ENCODE measurements at regions not wholly inside any gene's neighbourhood (a gene's known extent, or its start where the extent isn't known, plus 50 kb on each side); places are given as distances from the start of the nearest gene placed in this dataset.

GRCh38 chr12:125776212-125776611, 711.0 kb downstream of the AACS start:
- H3K4me3 ChIP-seq (ENCODE audit: control insufficient read depth, low read depth, low read length) = no peak overlapping the region
- TF ChIP-seq, protein P1, sequence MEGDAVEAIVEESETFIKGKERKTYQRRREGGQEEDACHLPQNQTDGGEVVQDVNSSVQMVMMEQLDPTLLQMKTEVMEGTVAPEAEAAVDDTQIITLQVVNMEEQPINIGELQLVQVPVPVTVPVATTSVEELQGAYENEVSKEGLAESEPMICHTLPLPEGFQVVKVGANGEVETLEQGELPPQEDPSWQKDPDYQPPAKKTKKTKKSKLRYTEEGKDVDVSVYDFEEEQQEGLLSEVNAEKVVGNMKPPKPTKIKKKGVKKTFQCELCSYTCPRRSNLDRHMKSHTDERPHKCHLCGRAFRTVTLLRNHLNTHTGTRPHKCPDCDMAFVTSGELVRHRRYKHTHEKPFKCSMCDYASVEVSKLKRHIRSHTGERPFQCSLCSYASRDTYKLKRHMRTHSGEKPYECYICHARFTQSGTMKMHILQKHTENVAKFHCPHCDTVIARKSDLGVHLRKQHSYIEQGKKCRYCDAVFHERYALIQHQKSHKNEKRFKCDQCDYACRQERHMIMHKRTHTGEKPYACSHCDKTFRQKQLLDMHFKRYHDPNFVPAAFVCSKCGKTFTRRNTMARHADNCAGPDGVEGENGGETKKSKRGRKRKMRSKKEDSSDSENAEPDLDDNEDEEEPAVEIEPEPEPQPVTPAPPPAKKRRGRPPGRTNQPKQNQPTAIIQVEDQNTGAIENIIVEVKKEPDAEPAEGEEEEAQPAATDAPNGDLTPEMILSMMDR (IDR thresholded peaks at IDR 0.05; ENCODE audit: control insufficient read depth, insufficient read depth, low read depth, low read length, missing control alignments) = no peak
- no peak for DNase-seq (ENCODE audit: low read depth)

DNA sequence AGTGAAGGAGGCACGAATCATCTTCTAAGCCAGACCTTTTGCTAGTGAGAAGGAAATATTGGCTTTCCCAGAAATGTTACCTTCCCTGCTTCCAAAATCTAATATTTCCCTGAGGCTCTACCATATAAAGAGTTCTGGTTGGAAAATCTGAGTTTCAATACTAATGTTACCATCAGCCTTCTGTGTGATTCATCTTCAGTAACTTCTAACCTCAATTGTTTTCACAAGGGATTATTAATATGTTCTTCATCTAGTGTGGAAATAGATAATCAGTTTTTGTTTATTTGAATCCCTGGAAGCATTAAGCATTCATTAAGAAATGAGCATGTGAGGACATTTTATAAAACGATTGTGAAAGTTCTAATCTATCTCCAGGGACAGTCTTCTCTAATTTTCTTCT, 720.9 kb downstream of the AACS start:
- no peak overlapping the region for H3K4me3 ChIP-seq (ENCODE audit: control insufficient read depth, low read depth, low read length)
- DNase-seq (ENCODE audit: low read depth) = no peak

DNA sequence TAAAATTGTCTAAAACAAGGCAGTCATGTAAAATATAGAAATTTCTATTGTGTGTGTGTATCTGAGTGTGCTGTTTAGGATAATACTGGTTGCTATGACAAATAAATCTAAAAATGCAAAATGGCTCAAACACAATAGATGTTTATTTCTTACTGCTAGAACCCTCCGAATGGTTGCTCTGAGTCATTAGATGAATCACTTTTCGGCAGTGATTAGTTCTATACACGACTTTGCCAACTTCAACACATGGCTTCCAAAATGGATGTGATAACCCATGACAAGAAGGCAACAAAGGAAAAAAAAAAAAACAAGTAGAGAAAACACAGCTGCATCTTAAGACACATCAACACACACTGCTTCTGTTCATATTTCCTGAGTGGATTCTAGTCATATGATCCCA, 729.2 kb downstream of the AACS start:
- H3K4me3 ChIP-seq (ENCODE audit: control insufficient read depth, low read depth, low read length) = no peak overlapping the region
- TF ChIP-seq, protein P1 (IDR thresholded peaks at IDR 0.05; ENCODE audit: control insufficient read depth, insufficient read depth, low read depth, low read length, missing control alignments) = no peak
- no peak for DNase-seq (ENCODE audit: low read depth)

More for the DNA sequence above, 720.9 kb downstream of the AACS start:
- TF ChIP-seq, protein P1 (IDR thresholded peaks at IDR 0.05; ENCODE audit: control insufficient read depth, insufficient read depth, low read depth, low read length, missing control alignments) = no peak

DNA sequence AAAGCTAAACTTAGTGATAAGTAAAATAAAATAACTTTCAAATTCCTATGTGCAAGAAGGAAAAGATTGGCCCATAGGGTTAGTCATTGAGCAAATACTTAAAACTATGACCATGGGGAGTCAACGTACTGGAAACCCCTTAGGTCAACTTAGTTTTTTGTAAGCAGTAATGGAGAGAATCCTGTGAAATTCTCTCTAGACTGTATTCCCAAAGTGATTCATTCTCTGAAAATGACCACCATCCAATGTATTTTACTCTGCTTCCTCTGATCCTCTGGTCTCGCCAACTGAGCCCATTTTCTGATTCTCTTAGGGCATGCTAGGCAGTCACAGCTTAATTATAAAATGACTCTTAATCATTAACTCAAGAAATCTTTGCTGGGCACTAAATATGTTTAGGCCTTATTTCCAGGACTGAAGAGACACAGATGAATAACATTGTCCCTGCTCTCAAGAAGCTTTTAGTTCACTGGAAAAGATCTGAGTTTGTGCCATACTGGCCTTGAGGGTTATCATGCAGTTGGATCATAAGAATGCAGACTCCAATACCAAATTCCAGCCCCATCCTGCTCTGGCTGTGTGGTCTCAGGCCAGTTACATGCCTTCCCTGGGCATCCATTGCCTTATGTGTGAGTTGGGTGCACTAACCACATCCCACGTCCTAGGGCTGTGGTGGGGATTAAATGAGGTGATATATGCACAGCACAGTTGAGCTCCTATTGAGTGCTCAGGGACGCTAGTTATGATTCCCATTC, 732.4 kb downstream of the AACS start:
- H3K4me3 ChIP-seq (ENCODE audit: control insufficient read depth, low read depth, low read length) = no peak overlapping the region
- TF ChIP-seq, protein P1 (IDR thresholded peaks at IDR 0.05; ENCODE audit: control insufficient read depth, insufficient read depth, low read depth, low read length, missing control alignments) = no peak
- DNase-seq (ENCODE audit: low read depth) = no peak

DNA sequence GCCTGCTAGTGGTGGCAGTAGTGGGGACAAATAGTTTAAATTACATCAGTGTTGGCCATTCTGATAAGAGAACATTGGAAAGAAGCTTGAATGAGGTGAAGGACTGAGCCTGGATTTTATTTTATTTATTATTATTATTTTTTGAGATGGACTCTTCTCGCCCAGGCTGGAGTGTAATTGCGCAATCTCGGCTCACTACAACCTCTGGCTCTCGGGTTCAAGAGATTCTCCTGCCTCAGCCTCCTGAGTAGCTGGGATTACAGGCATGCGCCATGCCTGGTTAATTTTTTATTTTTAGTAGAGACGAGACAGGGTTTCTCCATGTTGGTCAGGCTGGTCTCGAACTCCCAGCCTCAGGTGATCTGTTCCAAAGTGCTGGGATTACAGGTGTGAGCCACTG, 739.4 kb downstream of the AACS start:
- DNase-seq (ENCODE audit: low read depth) = no peak
- no peak overlapping the region for H3K4me3 ChIP-seq (ENCODE audit: control insufficient read depth, low read depth, low read length)
- TF ChIP-seq, protein P1 (IDR thresholded peaks at IDR 0.05; ENCODE audit: control insufficient read depth, insufficient read depth, low read depth, low read length, missing control alignments) = no peak

DNA sequence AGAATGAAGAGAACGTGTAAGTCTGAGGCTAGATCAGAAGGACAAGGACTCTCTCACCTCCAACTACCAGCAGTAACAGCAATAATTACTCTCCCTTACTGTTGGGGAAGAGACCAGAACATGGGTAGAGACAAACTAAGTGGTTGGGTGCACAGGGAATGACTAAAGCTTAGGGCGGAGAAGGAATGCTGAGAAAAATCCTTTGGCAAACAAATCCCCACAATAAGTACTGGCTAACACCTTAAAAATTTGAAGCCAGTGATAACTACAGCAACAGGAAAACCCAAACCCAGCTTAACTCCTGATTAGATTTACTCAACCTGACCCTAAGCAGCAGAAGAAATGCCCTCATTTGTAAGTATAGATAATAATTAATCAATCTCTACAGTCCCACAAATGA, 759.0 kb downstream of the AACS start:
- no peak overlapping the region for H3K4me3 ChIP-seq (ENCODE audit: control insufficient read depth, low read depth, low read length)
- TF ChIP-seq, protein P1 (IDR thresholded peaks at IDR 0.05; ENCODE audit: control insufficient read depth, insufficient read depth, low read depth, low read length, missing control alignments) = no peak
- DNase-seq (ENCODE audit: low read depth) = no peak
